GM23338 (cell line): ENCODE measurements at regions not wholly inside any gene's neighbourhood (a gene's known extent, or its start where the extent isn't known, plus 50 kb on each side); places are given as distances from the start of the nearest gene placed in this dataset.

Source experiments
- ATAC-seq: fragments of 200-7000 bp; cut with Tn5 transposase; 3 replicates; pipeline ENCODE4 v1.9.1; 2020
- DNase-seq: peaks from one replicate; pipeline ENCODE4 v3.0.0-alpha.2; 2015; ENCODE audit warnings: low spot score
- H2AFZ ChIP-seq: fragments of 200-600 bp; sonication (generic); 2 replicates; pipeline ENCODE4 v1.8.0; 2016; ENCODE audit warnings: antibody characterized with exemption, mild to moderate bottlenecking, moderate library complexity
- H3F3A ChIP-seq: fragments of 200-600 bp; sonication (generic); replicated peaks from 2 replicates; pipeline ENCODE4 v1.8.0; 2017; ENCODE audit warnings: antibody characterized with exemption, mixed run types, low read depth
- H3K27ac ChIP-seq: fragments of 200-600 bp; sonication (generic); 2 replicates; pipeline ENCODE4 v1.6.1; 2016; ENCODE audit warnings: low read depth
- H3K27me3 ChIP-seq: fragments of 200-600 bp; sonication (generic); 2 replicates; pipeline ENCODE4 v1.8.0; 2016; ENCODE audit warnings: mild to moderate bottlenecking, mixed run types, moderate library complexity; ENCODE audit not compliant: insufficient read depth
- H3K36me3 ChIP-seq: fragments of 200-600 bp; sonication (generic); 2 replicates; pipeline ENCODE4 v1.8.0; 2016; ENCODE audit warnings: mild to moderate bottlenecking; ENCODE audit not compliant: insufficient read depth
- H3K4me1 ChIP-seq: fragments of 200-600 bp; sonication (generic); 2 replicates; pipeline ENCODE4 v1.8.0; 2016; ENCODE audit warnings: mild to moderate bottlenecking, moderate library complexity; ENCODE audit not compliant: insufficient read depth
- H3K4me2 ChIP-seq: fragments of 200-600 bp; sonication (generic); 2 replicates; pipeline ENCODE4 v1.7.1; 2017; ENCODE audit warnings: mixed run types
- H3K4me3 ChIP-seq: fragments of 200-600 bp; sonication (generic); 2 replicates; pipeline ENCODE4 v1.6.1; 2016; ENCODE audit warnings: mixed run types
- H3K79me2 ChIP-seq: fragments of 200-600 bp; sonication (generic); replicated peaks from 2 replicates; pipeline ENCODE4 v1.8.0; 2017; ENCODE audit warnings: mild to moderate bottlenecking; ENCODE audit not compliant: insufficient read depth
- H3K9me2 ChIP-seq: fragments of 200-600 bp; sonication (generic); 2 replicates; pipeline ENCODE4 v1.8.0; 2017; ENCODE audit not compliant: insufficient read depth
- H4K20me1 ChIP-seq: fragments of 200-600 bp; sonication (generic); replicated peaks from 2 replicates; pipeline ENCODE4 v1.8.0; 2017; ENCODE audit warnings: mild to moderate bottlenecking; ENCODE audit not compliant: insufficient read depth
- H3K27ac Mint-ChIP-seq: 2 replicates; pipeline ENCODE4 v1.8.0; 2020; ENCODE audit warnings: inconsistent platforms, mild to moderate bottlenecking, moderate library complexity, mixed read lengths
- H3K27me3 Mint-ChIP-seq: 3 replicates; pipeline ENCODE4 v1.8.0; 2022; ENCODE audit warnings: low read depth, mild to moderate bottlenecking, moderate library complexity, mixed read lengths, inconsistent platforms; ENCODE audit not compliant: insufficient read depth, poor library complexity
- H3K36me3 Mint-ChIP-seq: 3 replicates; pipeline ENCODE4 v1.8.0; 2021; ENCODE audit warnings: low read depth, mild to moderate bottlenecking, inconsistent platforms, moderate library complexity, mixed read lengths
- H3K4me1 Mint-ChIP-seq: 3 replicates; pipeline ENCODE4 v1.8.0; 2020; ENCODE audit warnings: mild to moderate bottlenecking, inconsistent platforms, mixed read lengths
- H3K4me3 Mint-ChIP-seq: 3 replicates; pipeline ENCODE4 v1.8.0; 2021; ENCODE audit warnings: moderate library complexity, mild to moderate bottlenecking, inconsistent platforms, mixed read lengths
- H3K9me3 Mint-ChIP-seq: 3 replicates; pipeline ENCODE4 v1.8.0; 2020; ENCODE audit warnings: moderate library complexity, mild to moderate bottlenecking, inconsistent platforms, mixed read lengths
- CREB1 ChIP-seq: fragments of 250-450 bp; sonication (Bioruptor Pico); IDR thresholded peaks from 2 replicates; pipeline ENCODE4 v1.5.0; 2020; ENCODE audit warnings: low read depth, mild to moderate bottlenecking, moderate library complexity
- EZH2 ChIP-seq: fragments of 200-600 bp; sonication (generic); IDR thresholded peaks from one replicate; pipeline ENCODE4 v1.8.0; 2017; ENCODE audit warnings: antibody characterized with exemption, mild to moderate bottlenecking, low read depth; ENCODE audit not compliant: unreplicated experiment
- NANOG ChIP-seq: IDR thresholded peaks from 2 replicates; pipeline ENCODE4 v1.6.1; 2016; ENCODE audit warnings: antibody characterized with exemption, borderline replicate concordance
- STAT1 ChIP-seq: IDR thresholded peaks from one replicate; pipeline ENCODE4 v1.6.1; 2016; ENCODE audit warnings: antibody characterized with exemption; ENCODE audit not compliant: unreplicated experiment
- ZNF114 ChIP-seq: fragments of 250-450 bp; sonication (Bioruptor Pico); IDR thresholded peaks from 2 replicates; pipeline ENCODE4 v1.5.0; 2020; ENCODE audit warnings: mild to moderate bottlenecking, moderate library complexity
- ZNF331 ChIP-seq: fragments of 250-450 bp; sonication (Bioruptor Pico); IDR thresholded peaks from 2 replicates; pipeline ENCODE4 v1.5.0; 2020; ENCODE audit warnings: low read depth, mild to moderate bottlenecking, moderate library complexity
- ZNF462 ChIP-seq: fragments of 250-450 bp; sonication (Bioruptor Pico); IDR thresholded peaks from 2 replicates; pipeline ENCODE4 v1.5.0; 2020; ENCODE audit warnings: mild to moderate bottlenecking, moderate library complexity

- TF ChIP-seq ZNF462 (no peak), STAT1 (no peak), ZNF331 (CRISPR knock-in tag) (no peak)
Measured at GRCh38 chr18:28767727-28768211, 590.8 kb upstream of the CDH2 start (continued).

GRCh38 chr18:28767201-28767600 is 590.3 kb upstream of the CDH2 start:
- Histone ChIP-seq H4K20me1 (no peaks in the 10 kb centered on the region), H3K4me2 (no peak overlapping the region), H3K27me3 (no peaks in the 10 kb centered on the region), H3K4me1 (no peaks in the 10 kb centered on the region), H3K4me3 (no peak overlapping the region), H3F3A (no peaks in the 10 kb centered on the region), H3K9me2 (no peaks in the 10 kb centered on the region), H2AFZ (no peak overlapping the region), H3K79me2 (no peaks in the 10 kb centered on the region), H3K27ac (no peak overlapping the region), H3K36me3 (no peaks in the 10 kb centered on the region)
- Mint-ChIP-seq H3K4me1 (no peaks in the 10 kb centered on the region), H3K36me3 (no peaks in the 10 kb centered on the region), H3K27me3 (peaks cover 2% of the 10 kb centered on the region), H3K4me3 (no peak overlapping the region), H3K9me3 (no peaks in the 10 kb centered on the region), H3K27ac (no peak overlapping the region)
- no peak for ATAC-seq
- DNase-seq, result no peak
- no peak for TF ChIP-seq ZNF114 (CRISPR knock-in tag)
- TF ChIP-seq NANOG, result no peak
- no peak for TF ChIP-seq EZH2
- no peak for TF ChIP-seq ZNF462
- TF ChIP-seq STAT1, result no peak
- TF ChIP-seq CREB1 (CRISPR knock-in tag), result no peak
